GM12864 (cell line): ENCODE measurements at regions not wholly inside any gene's neighbourhood (a gene's known extent, or its start where the extent isn't known, plus 50 kb on each side); places are given as distances from the start of the nearest gene placed in this dataset.

Experiments used
- DNase-seq: peaks from one replicate; pipeline ENCODE4 v3.0.0-alpha.2; 2011; ENCODE audit warnings: low read depth
- H3K4me3 ChIP-seq: 2 replicates; pipeline ENCODE4 v1.5.1; 2011; ENCODE audit warnings: mild to moderate bottlenecking, low read depth, low read length, control low read depth
- CTCF ChIP-seq: IDR thresholded peaks from 2 replicates; pipeline ENCODE4 v1.5.1; 2011; ENCODE audit warnings: low read depth, mild to moderate bottlenecking, moderate library complexity, low read length, control low read depth, inconsistent platforms; ENCODE audit errors: missing control alignments

GRCh38 chr2:174670446-174670845, 72.8 kb upstream of the WIPF1 start:
- no peak for TF ChIP-seq CTCF
- no peak overlapping the region for H3K4me3 ChIP-seq
- DNase-seq, result no peak

- H3K4me3 ChIP-seq, result no peak overlapping the region
- TF ChIP-seq CTCF, result no peak
- DNase-seq, result no peak
These were observed 71.7 kb upstream of the WIPF1 start for GRCh38 chr2:174669336-174669735.

- H3K4me3 ChIP-seq, result no peak overlapping the region
- TF ChIP-seq CTCF, result no peak
- DNase-seq, result no peak
These were observed 70.5 kb upstream of the WIPF1 start for GRCh38 chr2:174668075-174668474.

GRCh38 chr2:174667250-174667860, 69.8 kb upstream of the WIPF1 start:
- no peak overlapping the region for H3K4me3 ChIP-seq
- DNase-seq, result no peak
- no peak for TF ChIP-seq CTCF

- TF ChIP-seq CTCF, result no peak
- H3K4me3 ChIP-seq, result no peak overlapping the region
- DNase-seq, result no peak
These were observed 69.2 kb upstream of the WIPF1 start for GRCh38 chr2:174666845-174667244.

- no peak for DNase-seq
- no peak for TF ChIP-seq CTCF
- no peak overlapping the region for H3K4me3 ChIP-seq
These were observed 68.7 kb upstream of the WIPF1 start for GRCh38 chr2:174666312-174666711.

GRCh38 chr2:174664084-174664759, 66.6 kb upstream of the WIPF1 start:
- TF ChIP-seq CTCF, result no peak
- no peak overlapping the region for H3K4me3 ChIP-seq
- DNase-seq, result no peak
